Mammary epithelial cell (primary cell): ENCODE measurements at regions not wholly inside any gene's neighbourhood (a gene's known extent, or its start where the extent isn't known, plus 50 kb on each side); places are given as distances from the start of the nearest gene placed in this dataset.

ENCODE experiments used
- CTCF ChIP-seq, 2 donors: IDR thresholded peaks in 1 of 2; conservative IDR thresholded peaks in 1 of 2; 2 replicates each; pipeline ENCODE4 v1.5.1; 2011 to 2012; ENCODE audit warnings: inconsistent platforms in 2 of 2, low read length in 2 of 2, mild to moderate bottlenecking in 2 of 2, control low read depth in 1 of 2, low read depth in 1 of 2; ENCODE audit not compliant: insufficient read depth in 1 of 2; ENCODE audit errors: extremely low read depth in 1 of 2
- EZH2 ChIP-seq: IDR thresholded peaks from 2 replicates; pipeline ENCODE4 v1.6.1; 2012; ENCODE audit warnings: low read length, inconsistent platforms, borderline replicate concordance

DNA sequence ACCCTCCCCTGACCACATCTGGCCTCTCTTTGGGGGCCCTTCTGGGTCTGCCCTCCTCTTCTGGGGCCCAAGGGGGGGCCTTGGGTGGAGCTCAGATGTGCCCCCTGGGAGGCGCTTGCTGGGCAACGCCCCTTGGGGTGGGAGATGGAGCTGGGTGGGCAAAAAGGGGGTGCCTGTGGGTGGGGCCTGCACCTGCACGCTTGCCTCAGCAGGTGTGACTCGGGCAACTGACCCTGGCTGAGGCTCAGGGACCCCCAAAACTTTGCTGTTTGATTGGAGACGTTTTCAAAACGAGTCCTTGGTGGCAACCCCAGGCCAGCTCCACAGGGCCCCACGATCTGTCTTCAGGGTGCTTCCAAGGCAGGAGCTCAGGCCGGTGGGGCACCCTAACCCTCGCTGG, 105.3 kb downstream of the SIK1 start:
- no peak for TF ChIP-seq EZH2
- TF ChIP-seq CTCF (conservative IDR thresholded peaks at IDR 0.05 in 1 of 2, IDR thresholded peaks at IDR 0.05 in 1 of 2; ENCODE audit: extremely low read depth in 1 of 2, insufficient read depth in 1 of 2, low read depth in 1 of 2, low read length in 2 of 2), result no peak
